DND-41 (cell line): ENCODE measurements at regions not wholly inside any gene's neighbourhood (a gene's known extent, or its start where the extent isn't known, plus 50 kb on each side); places are given as distances from the start of the nearest gene placed in this dataset.

ENCODE experiments used
- CTCF ChIP-seq: IDR thresholded peaks from 2 replicates; pipeline ENCODE4 v1.5.1; 2012; ENCODE audit warnings: borderline replicate concordance, low read length, moderate library complexity, mild to moderate bottlenecking; ENCODE audit not compliant: poor library complexity, severe bottlenecking; ENCODE audit errors: extremely low read depth
- EZH2 ChIP-seq: IDR thresholded peaks from 3 replicates; pipeline ENCODE4 v1.6.1; 2012; ENCODE audit warnings: borderline replicate concordance, low read depth, mild to moderate bottlenecking, moderate library complexity, low read length, inconsistent platforms; ENCODE audit not compliant: severe bottlenecking

GRCh38 chr10:58091886-58092285, 175.8 kb downstream of the IPMK start:
- no peak for TF ChIP-seq CTCF
- no peak for TF ChIP-seq EZH2
